HK-2 (cell line): ENCODE measurements at regions not wholly inside any gene's neighbourhood (a gene's known extent, or its start where the extent isn't known, plus 50 kb on each side); places are given as distances from the start of the nearest gene placed in this dataset.

Experiments used
- DNase-seq: peaks from one replicate; pipeline ENCODE4 v3.0.0-alpha.2; 2018; ENCODE audit not compliant: unreplicated experiment

DNA sequence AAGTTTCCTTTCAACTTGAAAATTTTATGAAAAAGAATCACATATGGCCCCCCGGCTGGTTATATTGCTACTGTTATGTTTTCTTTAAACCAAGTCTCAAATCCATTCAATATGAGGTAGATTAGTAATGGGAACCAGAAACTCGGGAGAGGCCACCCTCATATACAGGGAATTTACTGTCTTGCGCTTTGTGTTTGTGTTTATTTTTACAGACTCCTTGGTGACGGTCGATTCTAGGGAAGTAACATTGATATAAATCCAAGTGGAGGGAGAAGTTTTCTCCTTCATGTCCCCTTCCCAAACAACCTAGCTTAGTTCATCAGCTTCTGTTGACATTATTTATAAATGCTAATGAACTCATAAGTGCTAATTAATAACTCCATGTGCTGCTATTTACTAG is 163.5 kb upstream of the LMO4 start:
- DNase-seq, result no peak

DNA sequence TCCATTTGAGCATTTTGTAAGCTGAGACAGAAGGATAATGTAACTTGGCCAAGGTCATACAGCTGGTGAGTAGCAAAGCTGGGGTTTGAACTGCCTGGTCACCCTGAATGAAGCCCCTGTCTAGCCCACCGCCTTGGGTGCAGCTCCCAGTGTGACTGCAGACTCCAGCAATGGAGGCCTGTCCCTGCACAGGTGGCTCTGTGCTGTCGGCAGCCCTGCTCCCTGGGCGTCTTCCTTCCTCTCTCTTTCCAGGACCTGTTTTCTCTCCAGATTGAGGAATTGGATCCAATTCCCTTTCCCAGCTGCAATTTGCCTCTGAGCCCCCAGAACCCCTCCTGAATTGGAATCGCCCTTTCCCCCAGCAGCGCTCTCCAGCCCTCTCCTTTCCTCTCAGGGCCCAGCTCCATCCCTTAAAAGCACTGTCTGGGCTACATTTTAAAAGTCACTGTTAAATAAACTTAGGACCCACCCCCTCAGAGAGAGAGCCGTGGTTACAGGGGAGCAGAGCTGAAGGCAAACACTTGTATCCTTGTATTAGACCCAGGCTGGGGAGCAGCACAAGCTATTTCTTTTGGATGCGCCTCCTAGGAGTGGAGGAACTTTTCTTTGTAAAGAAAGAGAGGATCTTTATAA is 161.4 kb upstream of the LMO4 start:
- no peak for DNase-seq

- no peak for DNase-seq
These were observed 160.7 kb upstream of the LMO4 start for GRCh38 chr1:87167848-87168525.

GRCh38 chr1:87169263-87169910 is 159.3 kb upstream of the LMO4 start:
- no peak for DNase-seq

- DNase-seq, result no peak
These were observed 158.5 kb upstream of the LMO4 start for GRCh38 chr1:87170157-87170556.

GRCh38 chr1:87170931-87171598 is 157.6 kb upstream of the LMO4 start:
- no peak for DNase-seq

DNA sequence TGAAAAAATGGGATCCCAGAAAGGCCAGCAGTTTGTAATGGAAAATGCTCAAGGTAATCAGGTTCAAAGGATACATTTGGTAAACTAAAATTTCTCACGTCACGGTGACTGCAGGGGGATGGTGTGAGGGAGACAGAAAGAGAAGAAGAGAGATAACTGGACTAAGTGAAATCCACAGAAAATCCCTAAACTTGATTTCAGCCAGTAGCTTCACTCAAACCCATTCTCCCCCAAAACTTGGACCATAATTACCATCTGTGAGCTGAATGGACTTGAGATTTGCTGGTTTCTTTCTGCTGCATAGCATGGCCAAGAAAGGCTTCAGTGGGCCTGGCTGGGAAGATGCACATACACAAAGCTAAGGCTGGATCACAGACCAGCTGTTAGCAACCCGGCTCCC is 155.4 kb upstream of the LMO4 start:
- no peak for DNase-seq

DNA sequence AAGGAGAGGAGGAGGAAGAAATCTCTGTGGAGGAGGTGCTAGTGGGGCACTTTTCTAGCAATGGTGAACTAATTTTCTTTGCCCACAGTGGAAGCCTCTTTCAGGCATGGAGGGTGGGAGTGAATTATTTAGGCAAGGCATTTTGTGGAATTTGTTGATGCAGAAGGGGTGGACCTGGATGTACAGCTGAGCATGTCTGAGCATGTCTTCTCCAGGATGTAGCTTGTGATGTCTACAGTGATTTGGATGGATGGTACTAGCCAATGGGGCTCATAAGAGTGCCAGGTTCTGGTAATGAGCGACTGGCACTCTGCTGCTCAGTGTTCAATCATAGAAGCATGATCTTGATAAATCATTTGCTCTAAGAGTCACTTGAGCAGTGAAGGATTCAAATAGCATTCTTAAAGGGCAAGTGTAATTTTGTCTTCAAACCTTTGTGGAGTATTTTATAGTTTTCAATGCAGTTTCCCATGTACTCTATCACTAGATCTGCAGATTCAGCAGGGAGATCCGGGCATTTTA is 153.9 kb upstream of the LMO4 start:
- DNase-seq, result no peak

- no peak for DNase-seq
These were observed 152.6 kb upstream of the LMO4 start for GRCh38 chr1:87176087-87176486.

DNA sequence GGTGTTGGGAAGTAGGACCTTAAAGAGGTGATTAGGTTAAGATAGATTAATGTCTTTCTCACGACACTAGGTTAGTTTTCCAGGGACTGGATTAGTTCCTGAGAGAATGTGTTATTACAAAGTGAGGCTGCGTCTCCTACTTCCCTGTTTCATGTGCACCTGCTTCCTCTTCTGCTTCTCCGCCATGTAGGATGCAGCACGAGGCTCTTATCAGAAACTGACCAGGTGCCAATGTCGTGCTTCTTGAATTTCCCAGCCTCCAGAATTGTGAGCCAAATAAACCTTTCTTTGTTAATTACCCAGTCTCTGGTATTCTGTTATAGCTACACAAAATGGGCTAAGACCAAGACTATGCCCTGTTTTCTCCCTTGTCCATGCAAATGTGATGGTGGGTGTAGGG is 152.2 kb upstream of the LMO4 start:
- no peak for DNase-seq

DNA sequence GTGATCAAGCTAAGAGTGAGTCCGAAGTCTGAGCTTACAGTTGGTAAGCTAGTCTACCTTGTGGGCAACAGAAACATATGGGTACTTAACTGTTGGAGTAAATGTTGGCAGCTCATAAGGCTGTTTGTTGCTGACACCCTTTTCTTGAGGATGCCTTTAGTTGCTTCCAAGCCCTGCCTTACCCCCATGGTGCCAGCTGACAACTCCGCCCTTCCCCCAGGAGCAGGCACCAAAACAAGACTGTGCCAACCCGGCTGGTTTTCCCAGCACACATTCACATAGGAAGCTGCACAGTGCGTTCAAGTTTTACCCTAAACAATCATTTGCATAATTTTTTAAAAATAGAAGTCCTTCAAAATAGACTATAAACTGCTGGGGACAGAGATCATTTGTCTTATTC is 150.2 kb upstream of the LMO4 start:
- DNase-seq, result no peak

GRCh38 chr1:87179076-87179810 is 149.4 kb upstream of the LMO4 start:
- DNase-seq, result no peak

- no peak for DNase-seq
These were observed 148.7 kb upstream of the LMO4 start for GRCh38 chr1:87179851-87180519.

DNA sequence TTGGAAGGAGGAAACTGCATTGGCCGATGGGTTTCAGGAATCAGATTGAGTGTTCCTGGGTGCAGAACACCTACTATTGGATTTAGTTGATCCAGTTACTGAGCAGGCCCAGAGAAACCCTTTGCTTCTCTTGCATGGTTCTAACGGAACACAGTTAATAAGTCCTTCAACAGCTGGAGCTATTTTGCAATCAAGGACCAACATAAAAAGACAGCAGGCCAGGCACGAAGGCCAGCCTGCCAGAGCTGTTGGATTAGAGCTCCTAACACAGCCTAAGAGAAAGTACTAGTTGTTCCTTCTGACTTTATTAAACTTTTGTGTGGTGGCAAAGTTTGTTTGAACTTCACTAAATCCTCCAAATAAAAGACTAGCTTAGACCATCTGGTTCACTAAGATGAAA is 148.0 kb upstream of the LMO4 start:
- no peak for DNase-seq

DNA sequence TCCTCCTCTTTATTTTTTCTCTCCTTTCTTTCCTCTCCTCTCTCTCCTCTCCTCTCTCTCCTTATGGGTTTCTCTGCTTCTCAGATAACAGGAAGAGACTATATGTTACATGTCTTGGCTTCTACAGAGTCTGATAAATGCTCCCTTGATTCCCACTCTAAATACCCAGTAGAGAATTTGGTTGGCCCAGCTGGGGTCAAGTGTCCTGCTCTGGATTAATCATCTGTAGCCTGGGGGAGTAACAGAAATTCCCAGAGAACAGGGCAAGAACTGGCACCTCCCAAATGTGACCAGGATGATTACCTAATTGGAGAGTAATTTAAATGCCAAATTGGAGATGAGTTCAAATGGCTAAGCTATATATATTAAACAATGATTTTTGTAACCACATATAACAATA is 146.1 kb upstream of the LMO4 start:
- no peak for DNase-seq

- no peak for DNase-seq
These were observed 143.6 kb upstream of the LMO4 start for GRCh38 chr1:87185077-87185476.

GRCh38 chr1:87186346-87186745 is 142.3 kb upstream of the LMO4 start:
- DNase-seq, result no peak

GRCh38 chr1:87188640-87189039 is 140.0 kb upstream of the LMO4 start:
- DNase-seq, result no peak

DNA sequence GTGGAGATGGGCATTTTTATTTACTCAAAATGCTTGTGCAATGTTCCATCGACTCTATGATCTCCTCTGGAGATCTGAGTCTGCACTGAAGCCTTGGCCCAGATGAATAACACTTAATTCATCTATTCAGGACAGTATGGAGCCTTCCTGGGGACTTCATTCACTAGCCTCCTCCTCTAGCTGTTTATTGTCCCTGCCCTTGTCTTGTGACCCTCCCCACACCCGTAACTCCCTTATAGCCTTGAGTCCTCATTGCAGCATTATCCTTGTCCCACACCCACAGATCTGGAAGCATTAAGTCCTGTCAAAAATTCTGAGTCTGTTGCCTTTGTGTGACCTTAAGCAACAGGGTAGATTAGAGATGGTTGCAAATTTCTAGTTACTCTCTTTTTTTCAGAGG is 138.3 kb upstream of the LMO4 start:
- no peak for DNase-seq

GRCh38 chr1:87191646-87192045 is 137.0 kb upstream of the LMO4 start:
- DNase-seq, result no peak

GRCh38 chr1:87194271-87194774 is 134.4 kb upstream of the LMO4 start:
- DNase-seq, result no peak
